C4-2B (cell line): ENCODE measurements at regions not wholly inside any gene's neighbourhood (a gene's known extent, or its start where the extent isn't known, plus 50 kb on each side); places are given as distances from the start of the nearest gene placed in this dataset.

ENCODE experiments used
- CTCF ChIP-seq: fragments of 450-650 bp; conservative IDR thresholded peaks from 2 replicates; pipeline ENCODE4 v1.5.1; 2017; ENCODE audit warnings: mild to moderate bottlenecking
- ZFX ChIP-seq: fragments of 450-650 bp; IDR thresholded peaks from 2 replicates; pipeline ENCODE4 v1.6.1; 2017

DNA sequence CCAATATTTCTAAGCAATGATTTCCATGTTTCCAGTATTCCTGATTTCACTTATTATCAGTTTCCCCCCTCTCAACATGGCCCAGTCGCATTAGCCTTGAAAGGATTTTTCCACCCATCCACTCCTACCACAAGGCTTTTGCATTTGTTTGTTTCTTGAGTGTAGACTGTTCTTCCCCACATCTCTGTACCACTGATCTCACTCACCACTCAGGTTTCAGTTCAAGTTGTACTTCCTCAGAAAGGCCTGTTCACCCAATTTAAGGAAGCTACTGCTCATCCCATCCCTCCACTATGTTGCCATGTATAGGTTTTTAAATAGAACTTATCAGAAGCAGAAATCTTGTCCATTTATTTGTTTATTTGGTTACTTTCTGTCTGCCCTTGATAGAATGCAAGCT lies 472.3 kb downstream of the FAM181B start:
- TF ChIP-seq CTCF = no peak
- TF ChIP-seq ZFX = no peak
